Stimulated activated CD8-positive, alpha-beta memory T cell treated with anti-CD3 and anti-CD28 coated beads, Interleukin-12 subunit alpha, Interleukin-12 subunit beta, amount 100 ng/mL, for 24 hours (primary cell): ENCODE measurements at regions not wholly inside any gene's neighbourhood (a gene's known extent, or its start where the extent isn't known, plus 50 kb on each side); places are given as distances from the start of the nearest gene placed in this dataset.

Experiments
- DNase-seq: peaks from one replicate; pipeline ENCODE4 v3.0.0-alpha.2; 2020; ENCODE audit errors: extremely low read depth

GRCh38 chr3:30354972-30355371 is 251.4 kb upstream of the TGFBR2 start:
- no peak for DNase-seq

- DNase-seq, result no peak
Observed at GRCh38 chr3:30355622-30356021, 250.8 kb upstream of the TGFBR2 start.

DNA sequence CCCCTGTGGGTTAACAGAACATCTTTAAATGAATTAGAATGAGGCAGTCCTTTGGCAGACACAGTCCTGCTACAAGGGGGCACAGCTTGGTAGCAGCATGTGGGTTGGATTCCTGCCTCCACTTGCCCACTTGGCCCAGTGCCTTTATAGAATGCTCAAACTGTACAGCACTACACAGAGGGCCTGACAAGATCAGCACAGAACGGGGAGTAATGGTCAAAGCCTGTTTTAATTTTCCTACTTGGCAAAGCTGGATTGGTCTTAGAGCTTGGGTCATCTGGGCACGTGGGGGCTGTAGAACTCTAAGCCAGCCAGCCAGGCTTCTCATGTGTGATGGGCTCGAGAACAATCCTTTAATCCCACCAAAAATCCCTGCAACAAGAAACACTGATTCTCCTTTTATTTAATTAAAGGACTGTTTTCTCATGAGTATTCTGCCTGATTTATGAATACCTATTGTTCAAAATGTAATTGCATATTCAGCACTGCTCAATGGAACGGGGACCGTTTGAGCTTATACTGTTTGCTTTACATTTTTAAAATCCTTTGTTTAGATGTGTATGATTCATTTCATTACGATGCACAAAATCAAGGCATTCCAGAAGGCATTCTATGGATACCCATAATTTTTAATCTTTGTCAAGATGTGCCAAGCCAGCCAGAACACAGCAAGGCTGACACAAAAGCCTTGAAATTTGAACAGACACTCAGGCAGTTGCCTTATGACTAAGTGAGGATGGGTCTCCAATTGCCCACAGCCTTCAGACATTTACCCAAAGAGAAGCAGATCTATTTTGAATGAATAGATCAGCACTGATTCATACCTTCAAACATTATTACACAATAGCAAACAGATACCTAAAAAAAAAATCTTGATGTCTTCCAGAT is 249.3 kb upstream of the TGFBR2 start:
- DNase-seq, result no peak

GRCh38 chr3:30357897-30358296 is 248.5 kb upstream of the TGFBR2 start:
- no peak for DNase-seq

GRCh38 chr3:30358871-30359270 is 247.5 kb upstream of the TGFBR2 start:
- DNase-seq, result no peak

DNA sequence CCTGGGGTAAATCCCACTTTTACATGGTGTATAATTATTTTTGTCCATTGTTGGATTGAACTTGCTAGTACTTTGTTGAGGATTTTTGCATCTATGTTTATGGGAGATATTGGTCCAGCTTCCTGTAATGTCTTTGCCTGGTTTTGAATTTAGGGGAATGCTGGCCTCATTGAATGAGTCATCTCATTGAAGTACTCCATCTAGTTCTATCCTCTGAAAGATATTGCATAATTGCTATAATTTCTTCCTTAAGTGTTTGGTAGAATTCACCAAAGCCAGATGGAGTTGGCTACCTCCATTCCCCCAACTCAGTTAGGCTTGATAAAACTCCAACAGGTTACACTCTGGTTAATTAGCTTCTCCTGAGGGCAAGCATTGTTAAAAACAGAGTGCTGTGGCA is 237.4 kb upstream of the TGFBR2 start:
- no peak for DNase-seq

GRCh38 chr3:30370681-30371271 is 235.6 kb upstream of the TGFBR2 start:
- DNase-seq, result no peak

DNA sequence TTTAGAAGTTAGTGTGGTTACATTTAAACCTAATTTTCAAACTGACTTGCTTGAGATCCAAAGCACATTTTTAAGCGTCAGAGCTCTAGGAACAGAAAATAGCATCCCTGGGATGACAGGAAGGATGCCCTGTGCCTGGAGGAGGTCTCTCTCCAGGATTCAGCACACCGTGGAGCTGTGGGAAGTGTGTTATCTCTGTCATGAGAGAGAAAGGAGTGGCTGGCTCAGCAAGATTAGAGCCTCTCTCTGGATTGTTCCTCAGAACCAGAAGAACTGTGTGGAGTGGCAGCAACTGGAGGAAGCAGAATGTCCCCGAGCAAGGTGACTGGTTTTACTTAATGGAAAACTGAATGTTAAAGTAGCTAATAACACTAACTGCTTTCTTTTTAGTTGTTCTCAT is 233.6 kb upstream of the TGFBR2 start:
- no peak for DNase-seq

DNA sequence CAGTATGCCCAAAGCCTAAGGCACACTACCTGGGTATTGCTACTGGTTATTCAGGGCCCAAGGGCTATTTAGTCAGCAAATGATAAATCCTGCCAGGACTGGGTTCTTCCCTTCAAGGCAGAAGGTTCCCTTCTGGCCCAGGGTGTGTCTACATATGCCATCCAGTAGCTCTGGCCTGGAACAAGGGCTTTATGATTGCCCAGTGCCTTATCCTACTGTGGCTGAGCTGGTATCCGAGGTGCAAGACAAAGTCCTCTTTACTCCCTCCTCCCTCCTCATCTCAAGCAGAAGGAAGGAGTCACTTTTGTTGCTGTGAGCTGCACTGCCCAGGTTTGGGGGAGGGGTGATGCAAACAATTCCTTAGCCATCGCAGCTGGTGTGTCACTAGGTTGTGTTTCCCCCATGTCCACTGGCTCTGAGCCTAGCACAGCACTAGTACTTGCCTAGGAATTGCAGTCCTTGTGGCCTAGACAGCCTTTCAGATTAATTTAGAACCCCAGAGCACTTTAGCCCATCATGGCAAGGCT is 221.8 kb upstream of the TGFBR2 start:
- DNase-seq, result no peak

- DNase-seq, result no peak
Observed at GRCh38 chr3:30393079-30393478, 213.3 kb upstream of the TGFBR2 start.

DNA sequence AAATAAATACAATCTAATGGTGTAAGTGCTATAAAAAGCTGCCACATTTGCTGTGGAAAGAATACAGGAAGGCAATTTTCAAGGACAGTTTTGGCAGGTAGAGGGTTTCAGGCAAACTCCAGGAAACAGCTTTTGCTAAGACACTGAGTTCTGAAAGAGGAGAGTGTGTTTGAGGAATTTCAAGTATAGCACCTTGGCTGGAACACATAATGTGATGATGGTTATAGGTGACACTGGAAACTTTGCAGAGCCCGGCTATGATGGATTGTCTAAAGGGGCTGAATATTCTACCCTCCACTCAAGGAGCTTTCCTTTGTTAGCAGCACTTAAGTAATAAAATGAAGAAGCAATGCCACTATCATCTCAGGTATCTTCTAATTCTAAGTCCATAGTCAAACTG is 209.4 kb upstream of the TGFBR2 start:
- no peak for DNase-seq

DNA sequence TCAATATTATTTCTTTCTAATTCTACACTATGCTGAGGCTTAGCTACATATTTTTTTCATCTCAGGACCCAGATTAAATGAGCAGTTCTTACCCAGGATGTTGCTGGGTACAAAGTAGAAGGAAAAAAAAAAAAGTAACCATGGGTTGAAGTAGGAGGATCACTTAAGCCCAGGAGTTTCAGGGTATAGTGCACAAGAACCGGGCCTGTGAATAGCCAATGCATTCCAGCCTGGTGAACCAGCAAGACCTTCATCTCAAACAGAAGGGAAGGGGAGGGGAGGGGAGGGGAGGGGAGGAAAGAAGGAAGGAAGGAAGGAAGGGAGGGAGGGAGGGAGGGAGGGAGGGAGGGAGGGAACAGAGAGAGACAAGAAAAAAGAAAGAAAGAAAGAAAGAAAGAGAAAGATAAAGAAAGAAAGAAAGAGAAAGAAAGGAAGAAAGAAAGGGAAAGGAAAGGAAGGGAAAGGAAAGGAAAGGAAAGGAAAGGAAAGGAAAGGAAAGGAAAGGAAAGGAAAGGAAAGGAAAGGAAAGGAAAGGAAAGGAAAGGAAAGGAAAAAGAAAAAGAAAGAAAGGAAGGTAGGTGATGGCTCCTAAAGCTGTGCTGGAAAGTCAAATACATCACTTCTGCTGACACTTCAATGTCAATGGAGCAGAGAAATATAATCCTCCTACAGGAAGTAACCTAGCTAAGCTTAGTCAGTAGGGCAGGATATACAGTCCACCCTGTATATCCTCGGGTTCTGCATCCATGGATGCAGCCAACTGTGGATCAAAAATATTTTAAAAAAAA is 206.8 kb upstream of the TGFBR2 start:
- DNase-seq, result no peak

DNA sequence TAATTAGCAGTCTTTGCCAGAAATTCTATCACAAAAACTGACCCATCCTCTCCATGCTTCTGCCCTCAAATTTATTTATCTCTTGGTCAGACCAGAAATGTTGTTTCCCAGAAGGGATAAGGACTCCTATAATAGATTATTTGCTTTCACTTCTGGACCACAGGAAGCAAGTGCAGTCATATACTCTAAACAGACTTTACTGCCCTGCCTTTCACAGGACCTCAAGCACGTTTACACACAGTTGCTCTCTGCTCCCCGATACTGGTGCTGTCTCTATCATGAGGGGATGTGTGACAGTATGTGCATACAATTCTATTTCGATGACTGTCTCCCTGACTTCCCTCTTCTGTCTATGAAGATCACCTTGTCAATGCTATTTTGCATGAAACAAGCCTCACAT is 205.5 kb upstream of the TGFBR2 start:
- no peak for DNase-seq

- DNase-seq, result no peak
Observed at GRCh38 chr3:30401971-30402370, 204.4 kb upstream of the TGFBR2 start.

- DNase-seq, result no peak
Observed at GRCh38 chr3:30407651-30408050, 198.8 kb upstream of the TGFBR2 start.

GRCh38 chr3:30408105-30408557 is 198.3 kb upstream of the TGFBR2 start:
- no peak for DNase-seq

- DNase-seq, result no peak
Observed at GRCh38 chr3:30418443-30418842, 188.0 kb upstream of the TGFBR2 start.

GRCh38 chr3:30421266-30421665 is 185.1 kb upstream of the TGFBR2 start:
- no peak for DNase-seq

DNA sequence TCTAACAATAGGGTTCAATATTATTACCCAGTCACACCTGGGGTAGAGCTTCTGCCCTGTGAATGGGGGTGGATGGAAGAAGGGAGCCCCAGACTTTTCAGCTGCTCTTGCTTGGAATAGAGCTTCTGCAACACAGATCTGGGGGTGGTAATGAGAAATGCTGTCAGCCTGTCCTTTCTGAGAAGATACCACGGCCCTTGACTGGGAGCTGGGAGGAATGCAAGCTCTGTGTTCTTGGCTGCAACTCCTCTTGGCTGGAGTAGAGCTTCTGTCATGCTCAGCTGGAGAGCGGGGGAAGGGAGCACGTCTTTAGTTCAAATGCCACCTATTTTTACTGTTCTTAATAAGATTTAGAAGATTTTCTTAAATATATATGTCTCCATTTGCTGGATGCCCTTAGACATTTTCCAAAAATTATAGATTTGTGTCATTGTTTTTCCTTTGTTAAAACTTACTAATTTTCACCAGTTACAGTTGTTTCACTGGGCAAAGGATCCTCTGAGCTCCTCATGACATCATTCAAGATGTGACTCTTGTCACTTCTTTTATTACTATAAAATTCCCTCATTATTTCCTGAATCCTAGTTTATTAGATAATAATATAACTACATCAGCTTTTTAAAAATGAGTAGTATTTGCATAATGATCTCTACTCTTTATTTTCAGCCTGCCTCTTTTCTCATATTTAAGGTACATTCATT is 180.0 kb upstream of the TGFBR2 start:
- no peak for DNase-seq

DNA sequence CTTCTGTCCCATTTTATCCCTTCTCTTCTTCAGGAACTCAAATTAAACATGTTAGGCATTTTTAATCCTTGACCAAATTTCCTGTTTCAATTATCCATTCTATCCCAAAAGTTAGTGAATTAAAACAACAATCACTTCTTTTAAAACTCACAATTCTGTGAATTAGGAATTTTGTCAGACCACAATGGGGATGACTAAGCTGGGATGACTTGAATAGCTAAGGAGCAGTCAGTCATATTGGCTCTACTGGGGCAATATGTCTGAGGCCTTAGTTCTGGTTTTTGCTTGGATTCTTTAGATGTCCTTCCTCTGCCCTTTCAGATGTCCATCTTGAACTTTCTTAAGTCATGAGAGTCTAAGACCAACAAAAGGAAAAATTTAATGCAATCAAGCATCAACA is 178.2 kb upstream of the TGFBR2 start:
- no peak for DNase-seq

GRCh38 chr3:30435861-30436331 is 170.5 kb upstream of the TGFBR2 start:
- no peak for DNase-seq

DNA sequence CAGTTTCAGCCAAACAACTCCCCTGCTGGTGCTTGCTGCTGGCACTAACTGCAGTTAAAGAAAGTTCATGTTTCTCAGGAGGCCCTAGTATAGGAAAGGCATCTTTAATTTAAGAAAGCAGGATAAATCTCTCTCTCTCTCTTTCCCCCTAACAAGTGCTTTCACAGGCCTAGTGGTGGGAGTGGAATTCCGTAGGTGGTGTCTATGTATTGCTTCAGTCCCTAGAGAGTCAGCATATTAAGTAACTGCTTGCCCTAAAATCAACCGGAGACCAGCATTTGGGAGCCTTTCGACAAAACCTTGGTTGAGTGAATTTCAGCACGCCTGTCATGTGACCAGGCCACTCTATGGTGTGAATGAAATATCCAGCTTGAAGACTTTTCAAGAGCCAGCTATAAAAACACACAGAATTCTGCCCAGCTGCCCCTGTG is 169.2 kb upstream of the TGFBR2 start:
- DNase-seq, result no peak
